Neural progenitor cell (in vitro differentiated cells): ENCODE measurements at regions not wholly inside any gene's neighbourhood (a gene's known extent, or its start where the extent isn't known, plus 50 kb on each side); places are given as distances from the start of the nearest gene placed in this dataset.

Experiments
- DNase-seq: peaks from one replicate; pipeline ENCODE4 v3.0.0-alpha.2; 2016; ENCODE audit warnings: low spot score
- H2AFZ ChIP-seq: fragments of 200-600 bp; sonication (generic); replicated peaks from 2 replicates; pipeline ENCODE4 v1.6.1; 2016; ENCODE audit warnings: antibody characterized with exemption
- H3F3A ChIP-seq: fragments of 200-600 bp; sonication (generic); 2 replicates; pipeline ENCODE4 v1.6.1; 2016; ENCODE audit warnings: antibody characterized with exemption, low read depth
- H3K27ac ChIP-seq: fragments of 200-600 bp; sonication (generic); 2 replicates; pipeline ENCODE4 v1.5.1; 2016; ENCODE audit warnings: mild to moderate bottlenecking
- H3K27me3 ChIP-seq: fragments of 200-600 bp; sonication (generic); 2 replicates; pipeline ENCODE4 v1.6.1; 2016; ENCODE audit warnings: mild to moderate bottlenecking, moderate library complexity
- H3K36me3 ChIP-seq: fragments of 200-600 bp; sonication (generic); 2 replicates; pipeline ENCODE4 v1.5.1; 2016
- H3K4me1 ChIP-seq: fragments of 200-600 bp; sonication (generic); 2 replicates; pipeline ENCODE4 v1.6.1; 2016; ENCODE audit warnings: mixed run types
- H3K4me2 ChIP-seq: fragments of 200-600 bp; sonication (generic); 2 replicates; pipeline ENCODE4 v1.6.1; 2016
- H3K4me3 ChIP-seq: fragments of 200-600 bp; sonication (generic); 2 replicates; pipeline ENCODE4 v1.5.1; 2016
- H3K79me2 ChIP-seq: fragments of 200-600 bp; sonication (generic); 2 replicates; pipeline ENCODE4 v1.6.1; 2016; ENCODE audit warnings: low read depth
- H3K9ac ChIP-seq: fragments of 200-600 bp; sonication (generic); 2 replicates; pipeline ENCODE4 v1.6.1; 2016
- H3K9me3 ChIP-seq: fragments of 200-600 bp; sonication (generic); 2 replicates; pipeline ENCODE4 v1.5.1; 2016; ENCODE audit warnings: low read depth
- H4K20me1 ChIP-seq: fragments of 200-600 bp; sonication (generic); 2 replicates; pipeline ENCODE4 v1.6.1; 2016; ENCODE audit warnings: low read depth
- H3K27ac Mint-ChIP-seq: 3 replicates; pipeline ENCODE4 v1.8.0; 2021; ENCODE audit warnings: mixed read lengths
- H3K27me3 Mint-ChIP-seq: 2 replicates; pipeline ENCODE4 v1.8.0; 2022; ENCODE audit warnings: low read depth, mild to moderate bottlenecking, inconsistent platforms, moderate library complexity, mixed read lengths; ENCODE audit not compliant: insufficient read depth
- H3K36me3 Mint-ChIP-seq: 3 replicates; pipeline ENCODE4 v1.8.0; 2021; ENCODE audit warnings: mixed read lengths
- H3K4me1 Mint-ChIP-seq: 3 replicates; pipeline ENCODE4 v1.8.0; 2021; ENCODE audit warnings: mixed read lengths
- H3K4me3 Mint-ChIP-seq: 3 replicates; pipeline ENCODE4 v1.8.0; 2021; ENCODE audit warnings: mild to moderate bottlenecking, moderate library complexity, mixed read lengths
- H3K9me3 Mint-ChIP-seq: 3 replicates; pipeline ENCODE4 v1.8.0; 2020; ENCODE audit warnings: mixed read lengths
- CTCF ChIP-seq: fragments of 200-600 bp; sonication (generic); IDR thresholded peaks from 2 replicates; pipeline ENCODE4 v1.5.1; 2017; ENCODE audit warnings: antibody characterized with exemption, mild to moderate bottlenecking
- EZH2 ChIP-seq: fragments of 200-600 bp; sonication (generic); IDR thresholded peaks from 2 replicates; pipeline ENCODE4 v1.6.1; 2017; ENCODE audit warnings: antibody characterized with exemption, mild to moderate bottlenecking, moderate library complexity
- EZH2phosphoT487 ChIP-seq: fragments of 200-600 bp; sonication (generic); IDR thresholded peaks from 2 replicates; pipeline ENCODE4 v1.6.1; 2017; ENCODE audit warnings: antibody characterized with exemption

- Histone ChIP-seq H3K9me3 (no peaks in the 10 kb centered on the region), H3K36me3 (no peaks in the 10 kb centered on the region), H3K4me2 (no peak overlapping the region), H3K4me3 (no peak overlapping the region), H3K27ac (no peak overlapping the region), H3K79me2 (no peaks in the 10 kb centered on the region), H3K4me1 (no peaks in the 10 kb centered on the region), H4K20me1 (no peaks in the 10 kb centered on the region), H3K9ac (no peak overlapping the region), H2AFZ (no peak overlapping the region), H3K27me3 (no peaks in the 10 kb centered on the region), H3F3A (no peaks in the 10 kb centered on the region)
- no peaks in the 10 kb centered on the region for H3K36me3 Mint-ChIP-seq
- no peak overlapping the region for H3K4me3 Mint-ChIP-seq
- no peaks in the 10 kb centered on the region for H3K9me3 Mint-ChIP-seq
- no peak overlapping the region for H3K27ac Mint-ChIP-seq
- TF ChIP-seq EZH2 (no peak), EZH2phosphoT487 (no peak), CTCF (no peak)
- DNase-seq, result no peak
- H3K4me1 Mint-ChIP-seq, result no peaks in the 10 kb centered on the region
- peaks cover 6% of the 10 kb centered on the region for H3K27me3 Mint-ChIP-seq
These were observed 167.8 kb downstream of the ENGASE start for GRCh38 chr17:79242393-79242792.

- no peaks in the 10 kb centered on the region for H3K27me3 ChIP-seq
- no peak overlapping the region for H3K4me2 ChIP-seq
- no peaks in the 10 kb centered on the region for H3K4me1 ChIP-seq
- no peaks in the 10 kb centered on the region for H3K9me3 ChIP-seq
- no peaks in the 10 kb centered on the region for H3K9me3 Mint-ChIP-seq
- H3K9ac ChIP-seq, result no peak overlapping the region
- H3K4me3 ChIP-seq, result no peak overlapping the region
- no peak for TF ChIP-seq EZH2phosphoT487
- no peak for TF ChIP-seq EZH2
- TF ChIP-seq CTCF, result no peak
- H3K79me2 ChIP-seq, result no peaks in the 10 kb centered on the region
- H3K27ac Mint-ChIP-seq, result no peak overlapping the region
- H2AFZ ChIP-seq, result no peak overlapping the region
- H3K4me1 Mint-ChIP-seq, result no peaks in the 10 kb centered on the region
- H4K20me1 ChIP-seq, result no peaks in the 10 kb centered on the region
- no peaks in the 10 kb centered on the region for H3K36me3 Mint-ChIP-seq
- no peaks in the 10 kb centered on the region for H3F3A ChIP-seq
- H3K27me3 Mint-ChIP-seq, result peaks cover 6% of the 10 kb centered on the region
- no peak for DNase-seq
- no peaks in the 10 kb centered on the region for H3K36me3 ChIP-seq
- no peak overlapping the region for H3K27ac ChIP-seq
- H3K4me3 Mint-ChIP-seq, result no peak overlapping the region
These were observed 167.0 kb downstream of the ENGASE start for GRCh38 chr17:79241616-79242015.

- Histone ChIP-seq H3K4me1 (no peaks in the 10 kb centered on the region), H3K79me2 (no peaks in the 10 kb centered on the region), H3K4me3 (no peak overlapping the region), H4K20me1 (no peaks in the 10 kb centered on the region), H3K9ac (no peak overlapping the region), H2AFZ (no peak overlapping the region), H3F3A (no peaks in the 10 kb centered on the region), H3K4me2 (no peak overlapping the region), H3K36me3 (no peaks in the 10 kb centered on the region), H3K27ac (no peak overlapping the region), H3K9me3 (no peaks in the 10 kb centered on the region), H3K27me3 (no peaks in the 10 kb centered on the region)
- H3K4me1 Mint-ChIP-seq, result no peaks in the 10 kb centered on the region
- no peak overlapping the region for H3K27ac Mint-ChIP-seq
- H3K27me3 Mint-ChIP-seq, result peaks cover 4% of the 10 kb centered on the region
- no peaks in the 10 kb centered on the region for H3K36me3 Mint-ChIP-seq
- DNase-seq, result no peak
- H3K4me3 Mint-ChIP-seq, result no peak overlapping the region
- TF ChIP-seq EZH2 (no peak), EZH2phosphoT487 (no peak), CTCF (no peak)
- no peaks in the 10 kb centered on the region for H3K9me3 Mint-ChIP-seq
These were observed 164.6 kb downstream of the ENGASE start for GRCh38 chr17:79239205-79239604.
